Smooth muscle cell (in vitro differentiated cells): ENCODE measurements at regions not wholly inside any gene's neighbourhood (a gene's known extent, or its start where the extent isn't known, plus 50 kb on each side); places are given as distances from the start of the nearest gene placed in this dataset.

Experiments
- DNase-seq: peaks from one replicate; lab custom pipeline; 2025; ENCODE audit not compliant: unreplicated experiment; lab: John Stamatoyannopoulos, UW
- H2AFZ ChIP-seq: fragments of 200-600 bp; sonication (generic); 2 replicates; pipeline ENCODE4 v1.6.0; 2016; ENCODE audit warnings: antibody characterized with exemption, low read depth, mild to moderate bottlenecking
- H3F3A ChIP-seq: fragments of 200-600 bp; sonication (generic); 2 replicates; pipeline ENCODE4 v1.6.0; 2017; ENCODE audit warnings: antibody characterized with exemption, low read depth
- H3K27ac ChIP-seq: fragments of 200-600 bp; sonication (generic); 2 replicates; pipeline ENCODE4 v1.5.1; 2016; ENCODE audit warnings: low read depth, mild to moderate bottlenecking
- H3K27me3 ChIP-seq: fragments of 200-600 bp; sonication (generic); 2 replicates; pipeline ENCODE4 v1.6.1; 2016; ENCODE audit warnings: low read depth, mild to moderate bottlenecking
- H3K36me3 ChIP-seq: fragments of 200-600 bp; sonication (generic); 2 replicates; pipeline ENCODE4 v1.5.1; 2016; ENCODE audit warnings: low read depth
- H3K4me1 ChIP-seq: fragments of 200-600 bp; sonication (generic); 2 replicates; pipeline ENCODE4 v1.5.1; 2016; ENCODE audit warnings: low read depth
- H3K4me2 ChIP-seq: fragments of 200-600 bp; sonication (generic); 2 replicates; pipeline ENCODE4 v1.6.0; 2016; ENCODE audit warnings: mild to moderate bottlenecking
- H3K4me3 ChIP-seq: fragments of 200-600 bp; sonication (generic); 2 replicates; pipeline ENCODE4 v1.5.1; 2016; ENCODE audit warnings: mild to moderate bottlenecking
- H3K79me2 ChIP-seq: fragments of 200-600 bp; sonication (generic); 2 replicates; pipeline ENCODE4 v1.6.0; 2016; ENCODE audit warnings: low read depth, mild to moderate bottlenecking
- H3K9ac ChIP-seq: fragments of 200-600 bp; sonication (generic); 2 replicates; pipeline ENCODE4 v1.6.0; 2016; ENCODE audit warnings: low read depth
- H3K9me3 ChIP-seq: fragments of 200-600 bp; sonication (generic); replicated peaks from 2 replicates; pipeline ENCODE4 v1.5.1; 2016; ENCODE audit warnings: low read depth
- H4K20me1 ChIP-seq: fragments of 200-600 bp; sonication (generic); 2 replicates; pipeline ENCODE4 v1.6.0; 2016; ENCODE audit warnings: low read depth
- WGBS: methylation state at CpG from one replicate; pipeline ENCODE4 v1.1.7; 2016; ENCODE audit warnings: low lambda C conversion rate; 5-methylcytosine and 5-hydroxymethylcytosine counted together
- TF ChIP-seq, protein P1 (sequence below): fragments of 200-600 bp; sonication (generic); IDR thresholded peaks from 2 replicates; pipeline ENCODE4 v1.5.1; 2017; ENCODE audit warnings: borderline replicate concordance, mild to moderate bottlenecking, antibody characterized with exemption; ENCODE audit not compliant: insufficient read depth, poor library complexity, severe bottlenecking

DNA sequence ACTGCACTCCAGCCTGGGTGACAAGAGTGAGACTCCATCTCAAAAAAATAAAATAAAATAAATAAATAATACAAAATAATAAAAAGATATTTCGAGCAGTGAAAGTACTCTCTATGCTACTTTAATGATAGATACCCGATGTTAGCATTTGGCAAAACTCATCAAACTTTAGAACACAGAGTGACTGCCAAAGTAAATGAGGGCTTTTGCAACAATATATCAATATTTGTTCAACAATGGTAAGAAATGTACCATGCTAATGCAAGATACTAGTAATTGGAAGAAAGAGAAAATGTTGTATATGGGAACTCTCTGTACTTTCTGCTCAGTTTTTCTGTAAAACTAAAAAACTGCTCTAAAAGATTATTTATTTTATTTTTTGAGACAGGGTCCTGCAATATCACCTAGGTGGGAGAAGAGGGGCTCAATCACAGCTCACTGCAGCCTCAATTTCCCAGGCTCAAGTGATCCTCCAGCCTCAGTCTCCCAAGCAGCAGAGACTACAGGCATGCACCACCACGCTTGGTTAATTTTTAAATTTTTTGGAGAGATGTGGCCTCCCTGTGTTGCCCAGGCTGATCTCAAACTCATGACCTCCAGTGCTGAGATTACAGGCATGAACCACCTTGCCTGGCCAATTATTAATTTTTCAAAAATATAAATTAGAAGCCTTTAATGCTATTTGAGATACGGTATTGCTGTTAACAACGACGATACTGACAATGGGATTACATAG lies 650.5 kb upstream of the NR2F2 start:
- Histone ChIP-seq H3F3A (no peaks in the 10 kb centered on the region), H3K9me3 (no peaks in the 10 kb centered on the region), H3K4me1 (no peaks in the 10 kb centered on the region), H3K79me2 (no peaks in the 10 kb centered on the region), H3K27me3 (no peaks in the 10 kb centered on the region), H2AFZ (no peak overlapping the region), H4K20me1 (no peaks in the 10 kb centered on the region), H3K36me3 (no peaks in the 10 kb centered on the region), H3K4me3 (no peak overlapping the region), H3K9ac (no peak overlapping the region), H3K4me2 (no peak overlapping the region), H3K27ac (no peak overlapping the region)
- TF ChIP-seq, protein P1, sequence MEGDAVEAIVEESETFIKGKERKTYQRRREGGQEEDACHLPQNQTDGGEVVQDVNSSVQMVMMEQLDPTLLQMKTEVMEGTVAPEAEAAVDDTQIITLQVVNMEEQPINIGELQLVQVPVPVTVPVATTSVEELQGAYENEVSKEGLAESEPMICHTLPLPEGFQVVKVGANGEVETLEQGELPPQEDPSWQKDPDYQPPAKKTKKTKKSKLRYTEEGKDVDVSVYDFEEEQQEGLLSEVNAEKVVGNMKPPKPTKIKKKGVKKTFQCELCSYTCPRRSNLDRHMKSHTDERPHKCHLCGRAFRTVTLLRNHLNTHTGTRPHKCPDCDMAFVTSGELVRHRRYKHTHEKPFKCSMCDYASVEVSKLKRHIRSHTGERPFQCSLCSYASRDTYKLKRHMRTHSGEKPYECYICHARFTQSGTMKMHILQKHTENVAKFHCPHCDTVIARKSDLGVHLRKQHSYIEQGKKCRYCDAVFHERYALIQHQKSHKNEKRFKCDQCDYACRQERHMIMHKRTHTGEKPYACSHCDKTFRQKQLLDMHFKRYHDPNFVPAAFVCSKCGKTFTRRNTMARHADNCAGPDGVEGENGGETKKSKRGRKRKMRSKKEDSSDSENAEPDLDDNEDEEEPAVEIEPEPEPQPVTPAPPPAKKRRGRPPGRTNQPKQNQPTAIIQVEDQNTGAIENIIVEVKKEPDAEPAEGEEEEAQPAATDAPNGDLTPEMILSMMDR: no peak
- DNase-seq: no peak
- 94% methylated on average over 6 of the region's 6 CpGs for WGBS

GRCh38 chr15:95680728-95681127 lies 649.8 kb upstream of the NR2F2 start:
- TF ChIP-seq, protein P1: no peak

GRCh38 chr15:95681836-95682544 lies 648.5 kb upstream of the NR2F2 start:
- Histone ChIP-seq H3K4me1 (no peaks in the 10 kb centered on the region), H3K9me3 (no peaks in the 10 kb centered on the region), H3K36me3 (no peaks in the 10 kb centered on the region), H3K4me3 (no peak overlapping the region), H2AFZ (no peak overlapping the region), H3K27me3 (no peaks in the 10 kb centered on the region), H3K27ac (no peak overlapping the region), H3F3A (no peaks in the 10 kb centered on the region), H4K20me1 (no peaks in the 10 kb centered on the region), H3K79me2 (no peaks in the 10 kb centered on the region), H3K9ac (no peak overlapping the region), H3K4me2 (no peak overlapping the region)
- no peak for DNase-seq
- TF ChIP-seq, protein P1: no peak
- 94% methylated on average over 5 of the region's 5 CpGs for WGBS

More at GRCh38 chr15:95680728-95681127, 649.8 kb upstream of the NR2F2 start:
- H3K79me2 ChIP-seq: no peaks in the 10 kb centered on the region
- H3K4me3 ChIP-seq: no peak overlapping the region
- H3F3A ChIP-seq: no peaks in the 10 kb centered on the region
- no peaks in the 10 kb centered on the region for H3K27me3 ChIP-seq
- no peak for DNase-seq
- H3K4me2 ChIP-seq: no peak overlapping the region
- H3K9me3 ChIP-seq: no peaks in the 10 kb centered on the region
- no peak overlapping the region for H3K27ac ChIP-seq
- H2AFZ ChIP-seq: no peak overlapping the region
- H3K4me1 ChIP-seq: no peaks in the 10 kb centered on the region
- H3K9ac ChIP-seq: no peak overlapping the region
- H3K36me3 ChIP-seq: no peaks in the 10 kb centered on the region
- WGBS: 79% methylated on average over 2 of the region's 2 CpGs
- no peaks in the 10 kb centered on the region for H4K20me1 ChIP-seq
